Mammary epithelial cell (primary cell): ENCODE measurements at regions not wholly inside any gene's neighbourhood (a gene's known extent, or its start where the extent isn't known, plus 50 kb on each side); places are given as distances from the start of the nearest gene placed in this dataset.

ENCODE experiments used
- EZH2 ChIP-seq: IDR thresholded peaks from 2 replicates; pipeline ENCODE4 v1.6.1; 2012; ENCODE audit warnings: low read length, inconsistent platforms, borderline replicate concordance
- TF ChIP-seq, protein P1 (sequence below), 2 donors: IDR thresholded peaks in 1 of 2; conservative IDR thresholded peaks in 1 of 2; 2 replicates each; pipeline ENCODE4 v1.5.1; 2011 to 2012; ENCODE audit warnings: inconsistent platforms in 2 of 2, low read length in 2 of 2, mild to moderate bottlenecking in 2 of 2, control low read depth in 1 of 2, low read depth in 1 of 2; ENCODE audit not compliant: insufficient read depth in 1 of 2; ENCODE audit errors: extremely low read depth in 1 of 2

GRCh38 chr17:72238157-72238673 lies 117.4 kb downstream of the SOX9 start:
- TF ChIP-seq, protein P1, sequence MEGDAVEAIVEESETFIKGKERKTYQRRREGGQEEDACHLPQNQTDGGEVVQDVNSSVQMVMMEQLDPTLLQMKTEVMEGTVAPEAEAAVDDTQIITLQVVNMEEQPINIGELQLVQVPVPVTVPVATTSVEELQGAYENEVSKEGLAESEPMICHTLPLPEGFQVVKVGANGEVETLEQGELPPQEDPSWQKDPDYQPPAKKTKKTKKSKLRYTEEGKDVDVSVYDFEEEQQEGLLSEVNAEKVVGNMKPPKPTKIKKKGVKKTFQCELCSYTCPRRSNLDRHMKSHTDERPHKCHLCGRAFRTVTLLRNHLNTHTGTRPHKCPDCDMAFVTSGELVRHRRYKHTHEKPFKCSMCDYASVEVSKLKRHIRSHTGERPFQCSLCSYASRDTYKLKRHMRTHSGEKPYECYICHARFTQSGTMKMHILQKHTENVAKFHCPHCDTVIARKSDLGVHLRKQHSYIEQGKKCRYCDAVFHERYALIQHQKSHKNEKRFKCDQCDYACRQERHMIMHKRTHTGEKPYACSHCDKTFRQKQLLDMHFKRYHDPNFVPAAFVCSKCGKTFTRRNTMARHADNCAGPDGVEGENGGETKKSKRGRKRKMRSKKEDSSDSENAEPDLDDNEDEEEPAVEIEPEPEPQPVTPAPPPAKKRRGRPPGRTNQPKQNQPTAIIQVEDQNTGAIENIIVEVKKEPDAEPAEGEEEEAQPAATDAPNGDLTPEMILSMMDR (conservative IDR thresholded peaks at IDR 0.05 in 1 of 2, IDR thresholded peaks at IDR 0.05 in 1 of 2; ENCODE audit: extremely low read depth in 1 of 2, insufficient read depth in 1 of 2, low read depth in 1 of 2, low read length in 2 of 2) = no peak
- no peak for TF ChIP-seq EZH2
